ENCODE measurements at regions not wholly inside any gene's neighbourhood (a gene's known extent, or its start where the extent isn't known, plus 50 kb on each side); places are given as distances from the start of the nearest gene placed in this dataset.

DNA sequence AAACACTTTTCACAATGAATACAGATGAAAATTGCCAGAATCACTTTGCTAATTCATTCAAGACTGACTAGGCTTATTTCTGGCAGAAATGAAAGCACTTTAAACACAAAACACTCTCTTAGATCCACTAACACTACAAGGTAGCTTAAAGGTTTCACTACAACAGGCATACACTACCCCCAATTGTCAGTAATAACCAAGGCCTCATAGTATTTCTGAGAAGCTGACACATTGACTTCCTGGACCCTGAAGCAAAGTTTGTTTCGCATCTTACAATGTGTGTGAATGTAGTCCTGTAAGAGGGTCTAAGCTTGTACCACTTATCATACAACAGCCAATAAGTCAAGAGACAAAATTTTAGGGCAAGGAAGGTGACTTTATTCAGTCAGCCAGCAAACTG lies 129.9 kb upstream of the FMR1 start:
- intact Hi-C loops (cut with micrococcal nuclease; ENCODE audit: unreplicated experiment): no loop called here
- no peak for DNase-seq (ENCODE audit: low spot score)
- no peak overlapping the region for H2AFZ ChIP-seq (ENCODE audit: low read length)
- no peaks in the 10 kb centered on the region for H3K79me2 ChIP-seq (ENCODE audit: insufficient read depth, low read depth, low read length)
- ChIA-PET CTCF (ENCODE audit: unreplicated experiment) (no interaction called here), POLR2A (no interaction called here)
- no TSS peak for BruUV-seq (replicated peaks)
- TF ChIP-seq, protein P1, sequence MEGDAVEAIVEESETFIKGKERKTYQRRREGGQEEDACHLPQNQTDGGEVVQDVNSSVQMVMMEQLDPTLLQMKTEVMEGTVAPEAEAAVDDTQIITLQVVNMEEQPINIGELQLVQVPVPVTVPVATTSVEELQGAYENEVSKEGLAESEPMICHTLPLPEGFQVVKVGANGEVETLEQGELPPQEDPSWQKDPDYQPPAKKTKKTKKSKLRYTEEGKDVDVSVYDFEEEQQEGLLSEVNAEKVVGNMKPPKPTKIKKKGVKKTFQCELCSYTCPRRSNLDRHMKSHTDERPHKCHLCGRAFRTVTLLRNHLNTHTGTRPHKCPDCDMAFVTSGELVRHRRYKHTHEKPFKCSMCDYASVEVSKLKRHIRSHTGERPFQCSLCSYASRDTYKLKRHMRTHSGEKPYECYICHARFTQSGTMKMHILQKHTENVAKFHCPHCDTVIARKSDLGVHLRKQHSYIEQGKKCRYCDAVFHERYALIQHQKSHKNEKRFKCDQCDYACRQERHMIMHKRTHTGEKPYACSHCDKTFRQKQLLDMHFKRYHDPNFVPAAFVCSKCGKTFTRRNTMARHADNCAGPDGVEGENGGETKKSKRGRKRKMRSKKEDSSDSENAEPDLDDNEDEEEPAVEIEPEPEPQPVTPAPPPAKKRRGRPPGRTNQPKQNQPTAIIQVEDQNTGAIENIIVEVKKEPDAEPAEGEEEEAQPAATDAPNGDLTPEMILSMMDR (conservative IDR thresholded peaks at IDR 0.05; ENCODE audit: low read length): no peak
- TF ChIP-seq EZH2phosphoT487 (IDR thresholded peaks at IDR 0.05; ENCODE audit: borderline replicate concordance, low read depth, low read length): no peak
- no peaks in the 10 kb centered on the region for H3K9me3 ChIP-seq (ENCODE audit: low read length)
- H3K36me3 ChIP-seq (ENCODE audit: insufficient read depth, low read length): no peaks in the 10 kb centered on the region
- no peak overlapping the region for H3K4me3 ChIP-seq (ENCODE audit: low read depth, low read length, poor library complexity, severe bottlenecking)
- no peaks in the 10 kb centered on the region for H4K20me1 ChIP-seq (ENCODE audit: insufficient read depth, low read length)
- no peak overlapping the region for H3K27ac ChIP-seq (ENCODE audit: low read depth, low read length, poor library complexity, severe bottlenecking)
- no peaks in the 10 kb centered on the region for H3K4me1 ChIP-seq (ENCODE audit: insufficient read depth, low read length, poor library complexity, severe bottlenecking)
- no peak overlapping the region for H3K4me2 ChIP-seq (ENCODE audit: low read length)
- H3K9me2 ChIP-seq (ENCODE audit: insufficient read depth, low read length): no peaks in the 10 kb centered on the region

DNA sequence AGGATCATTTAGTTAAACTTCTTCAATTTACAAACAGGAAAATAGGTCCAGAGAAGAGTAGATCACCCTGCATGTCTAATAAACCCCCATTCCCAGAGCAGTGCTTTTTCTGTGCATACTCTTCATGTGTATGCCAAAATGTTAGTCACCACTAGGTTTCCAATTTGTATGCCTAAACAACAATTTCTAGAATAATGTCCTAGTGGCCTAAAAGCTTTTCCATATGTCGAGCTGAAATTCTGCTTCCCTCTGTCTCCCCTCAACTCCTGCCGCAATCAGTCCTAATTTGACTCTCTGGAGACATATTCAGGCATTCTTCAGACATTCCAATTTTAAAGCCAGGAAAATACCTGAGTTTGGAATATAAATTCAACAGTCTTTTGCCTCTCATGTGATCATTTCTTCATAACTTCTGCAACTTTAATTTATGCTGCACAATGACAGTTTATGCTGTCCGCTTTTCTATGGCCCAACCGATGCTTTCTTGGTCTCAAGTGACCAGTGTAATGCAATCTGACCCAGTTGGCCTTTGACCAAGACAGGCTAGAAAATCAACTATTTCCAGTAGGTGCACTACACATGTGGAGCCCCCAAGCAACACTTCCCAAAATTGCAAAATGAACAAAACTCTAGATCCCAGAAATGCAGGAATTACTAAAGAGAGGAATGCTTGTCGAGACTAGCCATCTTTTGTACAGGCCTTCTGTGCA lies 122.9 kb upstream of the FMR1 start:
- no TSS peak for BruUV-seq (replicated peaks)
- ChIA-PET CTCF (ENCODE audit: unreplicated experiment) (no interaction called here), POLR2A (no interaction called here)
- no peaks in the 10 kb centered on the region for H3K79me2 ChIP-seq (ENCODE audit: insufficient read depth, low read depth, low read length)
- no peak overlapping the region for H3K27ac ChIP-seq (ENCODE audit: low read depth, low read length, poor library complexity, severe bottlenecking)
- H3K9me3 ChIP-seq (ENCODE audit: low read length): no peaks in the 10 kb centered on the region
- no peaks in the 10 kb centered on the region for H3K9me2 ChIP-seq (ENCODE audit: insufficient read depth, low read length)
- no peak overlapping the region for H3K4me3 ChIP-seq (ENCODE audit: low read depth, low read length, poor library complexity, severe bottlenecking)
- H3K36me3 ChIP-seq (ENCODE audit: insufficient read depth, low read length): no peaks in the 10 kb centered on the region
- DNase-seq (ENCODE audit: low spot score): no peak
- H2AFZ ChIP-seq (ENCODE audit: low read length): no peak overlapping the region
- TF ChIP-seq, protein P1 (conservative IDR thresholded peaks at IDR 0.05; ENCODE audit: low read length): no peak
- TF ChIP-seq EZH2phosphoT487 (IDR thresholded peaks at IDR 0.05; ENCODE audit: borderline replicate concordance, low read depth, low read length): no peak
- H4K20me1 ChIP-seq (ENCODE audit: insufficient read depth, low read length): no peaks in the 10 kb centered on the region
- no peak overlapping the region for H3K4me2 ChIP-seq (ENCODE audit: low read length)
- intact Hi-C loops (cut with micrococcal nuclease; ENCODE audit: unreplicated experiment): no loop called here
- H3K4me1 ChIP-seq (ENCODE audit: insufficient read depth, low read length, poor library complexity, severe bottlenecking): no peaks in the 10 kb centered on the region

GRCh38 chrX:147800663-147801062 lies 111.1 kb upstream of the FMR1 start:
- Histone ChIP-seq H3K9me2 (ENCODE audit: insufficient read depth, low read length) (no peaks in the 10 kb centered on the region), H3K79me2 (ENCODE audit: insufficient read depth, low read depth, low read length) (no peaks in the 10 kb centered on the region), H3K4me3 (ENCODE audit: low read depth, low read length, poor library complexity, severe bottlenecking) (no peak overlapping the region), H3K27ac (ENCODE audit: low read depth, low read length, poor library complexity, severe bottlenecking) (no peak overlapping the region), H3K36me3 (ENCODE audit: insufficient read depth, low read length) (no peaks in the 10 kb centered on the region), H2AFZ (ENCODE audit: low read length) (no peak overlapping the region), H3K9me3 (ENCODE audit: low read length) (no peaks in the 10 kb centered on the region), H4K20me1 (ENCODE audit: insufficient read depth, low read length) (no peaks in the 10 kb centered on the region), H3K4me1 (ENCODE audit: insufficient read depth, low read length, poor library complexity, severe bottlenecking) (no peaks in the 10 kb centered on the region), H3K4me2 (ENCODE audit: low read length) (no peak overlapping the region)
- CTCF ChIA-PET (ENCODE audit: unreplicated experiment): no interaction called here
- POLR2A ChIA-PET: no interaction called here
- DNase-seq (ENCODE audit: low spot score): no peak
- no TSS peak for BruUV-seq (replicated peaks)
- no peak for TF ChIP-seq EZH2phosphoT487 (IDR thresholded peaks at IDR 0.05; ENCODE audit: borderline replicate concordance, low read depth, low read length)
- TF ChIP-seq, protein P1 (conservative IDR thresholded peaks at IDR 0.05; ENCODE audit: low read length): no peak
- intact Hi-C loops (cut with micrococcal nuclease; ENCODE audit: unreplicated experiment): no loop called here
